ENCODE measurements at regions not wholly inside any gene's neighbourhood (a gene's known extent, or its start where the extent isn't known, plus 50 kb on each side); places are given as distances from the start of the nearest gene placed in this dataset.

GRCh38 chr4:53734182-53734581 is 142.9 kb upstream of the LNX1 start:
- Histone ChIP-seq H3K4me2 (ENCODE audit: low read depth, low read length) (no peak overlapping the region), H3K9me3 (ENCODE audit: low read length) (no peaks in the 10 kb centered on the region), H3K36me3 (replicated peaks in 1 of 2; ENCODE audit: control insufficient read depth in 1 of 2, insufficient read depth in 2 of 2, low read length in 2 of 2) (no peaks in the 10 kb centered on the region), H3K9ac (ENCODE audit: insufficient read depth, low read depth, low read length) (no peak overlapping the region), H3K4me3 (replicated peaks in 1 of 3; ENCODE audit: insufficient read depth in 1 of 3, low read depth in 2 of 3, low read length in 3 of 3) (no peak overlapping the region), H3K4me1 (ENCODE audit: insufficient read depth, low read length) (no peaks in the 10 kb centered on the region), H3K79me2 (ENCODE audit: insufficient read depth, low read length) (no peaks in the 10 kb centered on the region), H2AFZ (ENCODE audit: low read length) (no peak overlapping the region), H3K27me3 (ENCODE audit: control insufficient read depth in 1 of 2, insufficient read depth in 2 of 2, low read length in 2 of 2) (no peaks in the 10 kb centered on the region; a peak in 2 of 5 replicates), H4K20me1 (ENCODE audit: insufficient read depth, low read length) (no peaks in the 10 kb centered on the region), H3K27ac (ENCODE audit: extremely low read length, insufficient read depth, low read length) (no peak overlapping the region)
- intact Hi-C loops (cut with micrococcal nuclease; ENCODE audit: unreplicated experiment) = no loop called here
- CTCF ChIA-PET (ENCODE audit: low intra/inter-chr PET ratio, low total read pairs) = no interaction called here
- 7% methylated on average over 8 of the region's 8 CpGs for WGBS (ENCODE audit: low lambda C conversion rate)
- ATAC-seq (no peak), DNase-seq (ENCODE audit: low spot score) (no peak), FAIRE-seq (no peak)
- POLR2A ChIA-PET = no interaction called here
- in situ Hi-C loops (cut with HindIII; ENCODE audit: extremely low pct_ligation_motif_present, low pct_unique_long_range_greater_than_20kb) = no loop called here
- no TSS peak for BruUV-seq (replicated peaks)
- TF ChIP-seq MXD1 (CRISPR knock-in tag; IDR thresholded peaks at IDR 0.05) = no peak
- no peak for TF ChIP-seq IRF1 (CRISPR knock-in tag; IDR thresholded peaks at IDR 0.05; ENCODE audit: low read depth)
- no peak for TF ChIP-seq JUN (CRISPR knock-in tag; IDR thresholded peaks at IDR 0.05)
- TF ChIP-seq MAFK (conservative IDR thresholded peaks at IDR 0.05 in 1 of 2, IDR thresholded peaks at IDR 0.05 in 1 of 2; ENCODE audit: low read length in 2 of 2) = peak in 1 of 2 experiments; percentile 65; a peak in 2 of 4 replicates

GRCh38 chr4:53732661-53733060 is 141.4 kb upstream of the LNX1 start:
- no peak for DNase-seq (ENCODE audit: low spot score)
- no peaks in the 10 kb centered on the region for H3K79me2 ChIP-seq (ENCODE audit: insufficient read depth, low read length)
- H4K20me1 ChIP-seq (ENCODE audit: insufficient read depth, low read length) = no peaks in the 10 kb centered on the region
- no peak overlapping the region for H3K4me3 ChIP-seq (replicated peaks in 1 of 3; ENCODE audit: insufficient read depth in 1 of 3, low read depth in 2 of 3, low read length in 3 of 3)
- WGBS (ENCODE audit: low lambda C conversion rate) = 0% methylated on average over 1 of the region's 1 CpG
- intact Hi-C loops (cut with micrococcal nuclease; ENCODE audit: unreplicated experiment) (no loop called here), in situ Hi-C loops (cut with HindIII; ENCODE audit: extremely low pct_ligation_motif_present, low pct_unique_long_range_greater_than_20kb) (no loop called here)
- no peak overlapping the region for H3K27ac ChIP-seq (ENCODE audit: extremely low read length, insufficient read depth, low read length)
- no TSS peak for BruUV-seq (replicated peaks)
- no peak overlapping the region for H2AFZ ChIP-seq (ENCODE audit: low read length)
- H3K4me1 ChIP-seq (ENCODE audit: insufficient read depth, low read length) = no peaks in the 10 kb centered on the region
- no peak overlapping the region for H3K9ac ChIP-seq (ENCODE audit: insufficient read depth, low read depth, low read length)
- no peak for FAIRE-seq
- H3K9me3 ChIP-seq (ENCODE audit: low read length) = no peaks in the 10 kb centered on the region
- ChIA-PET CTCF (ENCODE audit: low intra/inter-chr PET ratio, low total read pairs) (no interaction called here), POLR2A (no interaction called here)
- TF ChIP-seq NPAS2 (CRISPR knock-in tag; IDR thresholded peaks at IDR 0.05; ENCODE audit: borderline replicate concordance) (no peak), CSRNP1 (CRISPR knock-in tag; IDR thresholded peaks at IDR 0.05) (no peak)
- H3K4me2 ChIP-seq (ENCODE audit: low read depth, low read length) = no peak overlapping the region
- H3K36me3 ChIP-seq (replicated peaks in 1 of 2; ENCODE audit: control insufficient read depth in 1 of 2, insufficient read depth in 2 of 2, low read length in 2 of 2) = no peaks in the 10 kb centered on the region
- H3K27me3 ChIP-seq (ENCODE audit: control insufficient read depth in 1 of 2, insufficient read depth in 2 of 2, low read length in 2 of 2) = no peaks in the 10 kb centered on the region; a peak in 2 of 5 replicates
- ATAC-seq = no peak
